HPDE6-E6E7 (cell line): ENCODE measurements at regions not wholly inside any gene's neighbourhood (a gene's known extent, or its start where the extent isn't known, plus 50 kb on each side); places are given as distances from the start of the nearest gene placed in this dataset.
"Not testable (repeated sequence)": the region's sequence is repeated elsewhere in the genome, so short reads cannot be mapped to it uniquely, and the experiment has no call there.

Experiments used
- DNase-seq: peaks from one replicate; pipeline ENCODE4 v3.0.0; 2011; ENCODE audit warnings: missing footprints; ENCODE audit errors: extremely low spot score

- DNase-seq = peak; percentile 94
These were observed 79.7 kb upstream of the IGFBP5 start for GRCh38 chr2:216775043-216775453.

- peak; percentile 8 for DNase-seq
These were observed 79.3 kb upstream of the IGFBP5 start for GRCh38 chr2:216774620-216775019.

GRCh38 chr2:216774180-216774579 is 78.8 kb upstream of the IGFBP5 start:
- no peak for DNase-seq

GRCh38 chr2:216773072-216773471 is 77.7 kb upstream of the IGFBP5 start:
- DNase-seq = no peak

- DNase-seq = no peak
These were observed 75.4 kb upstream of the IGFBP5 start for GRCh38 chr2:216770717-216771116.

- DNase-seq = no peak
These were observed 74.7 kb upstream of the IGFBP5 start for GRCh38 chr2:216770050-216770449.

GRCh38 chr2:216769626-216770025 is 74.3 kb upstream of the IGFBP5 start:
- no peak for DNase-seq

GRCh38 chr2:216768908-216769411 is 73.6 kb upstream of the IGFBP5 start:
- no peak for DNase-seq

- DNase-seq = peak; percentile 11
These were observed 70.5 kb upstream of the IGFBP5 start for GRCh38 chr2:216765761-216766262.

- no peak for DNase-seq
These were observed 68.0 kb upstream of the IGFBP5 start for GRCh38 chr2:216763396-216763795.

- DNase-seq = no peak
These were observed 66.5 kb upstream of the IGFBP5 start for GRCh38 chr2:216761809-216762208.

GRCh38 chr2:216761133-216761532 is 65.8 kb upstream of the IGFBP5 start:
- DNase-seq = no peak

- DNase-seq = no peak
These were observed 63.2 kb upstream of the IGFBP5 start for GRCh38 chr2:216758256-216759155.

- DNase-seq = no peak
These were observed 62.2 kb upstream of the IGFBP5 start for GRCh38 chr2:216757532-216757931.

- DNase-seq = no peak
These were observed 61.1 kb upstream of the IGFBP5 start for GRCh38 chr2:216756435-216756834.

GRCh38 chr2:216754812-216755211 is 59.5 kb upstream of the IGFBP5 start:
- no peak for DNase-seq

- no peak for DNase-seq
These were observed 59.0 kb upstream of the IGFBP5 start for GRCh38 chr2:216754336-216754735.

GRCh38 chr2:216752855-216753505 is 57.6 kb upstream of the IGFBP5 start:
- DNase-seq = no peak

GRCh38 chr2:216750750-216751149 is 55.4 kb upstream of the IGFBP5 start:
- DNase-seq = not testable (repeated sequence)

GRCh38 chr2:216746268-216746667 is 50.9 kb upstream of the IGFBP5 start:
- DNase-seq = not testable (repeated sequence)

GRCh38 chr2:216745453-216745852 is 50.1 kb upstream of the IGFBP5 start:
- DNase-seq = no peak
